ENCODE measurements at regions not wholly inside any gene's neighbourhood (a gene's known extent, or its start where the extent isn't known, plus 50 kb on each side); places are given as distances from the start of the nearest gene placed in this dataset.
A peak's percentile ranks its signal among the peaks of the same experiment; 100 is the strongest.

DNA sequence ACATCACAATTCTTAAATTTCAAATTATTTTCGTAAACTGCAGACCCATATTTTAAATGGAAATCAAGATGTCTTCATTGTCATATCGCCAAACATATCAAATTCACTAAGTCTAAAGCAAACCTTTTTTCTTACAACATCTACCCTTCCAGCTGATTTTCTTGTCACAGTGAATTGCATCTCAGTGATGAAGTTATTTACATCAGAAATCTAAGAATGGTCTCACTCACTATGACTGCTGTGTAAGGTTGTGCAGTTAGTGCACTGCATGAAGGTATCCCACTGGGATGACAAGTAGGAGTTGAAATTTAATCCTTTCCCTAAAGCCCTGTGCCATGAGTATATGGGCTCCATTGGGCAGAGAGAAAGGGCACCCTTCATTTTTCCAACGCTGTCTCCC lies 399.4 kb upstream of the ITGA1 start:
- H3K9ac ChIP-seq (ENCODE audit: low read depth, low read length), result no peak overlapping the region
- H3K9me3 ChIP-seq (ENCODE audit: control insufficient read depth, insufficient read depth, low read length), result no peaks in the 10 kb centered on the region
- no peaks in the 10 kb centered on the region for H3K36me3 ChIP-seq (ENCODE audit: control insufficient read depth, insufficient read depth, low read length)
- no peaks in the 10 kb centered on the region for H3K27me3 ChIP-seq (ENCODE audit: control insufficient read depth, insufficient read depth, low read length)
- peaks cover 6% of the 10 kb centered on the region; the same call in 1 of the 2 replicates for H3K4me1 ChIP-seq (ENCODE audit: control insufficient read depth, insufficient read depth, low read length)
- H3K4me3 ChIP-seq (ENCODE audit: low read depth, low read length), result no peak overlapping the region
- no peak overlapping the region for H3K27ac ChIP-seq (ENCODE audit: low read depth, low read length)

DNA sequence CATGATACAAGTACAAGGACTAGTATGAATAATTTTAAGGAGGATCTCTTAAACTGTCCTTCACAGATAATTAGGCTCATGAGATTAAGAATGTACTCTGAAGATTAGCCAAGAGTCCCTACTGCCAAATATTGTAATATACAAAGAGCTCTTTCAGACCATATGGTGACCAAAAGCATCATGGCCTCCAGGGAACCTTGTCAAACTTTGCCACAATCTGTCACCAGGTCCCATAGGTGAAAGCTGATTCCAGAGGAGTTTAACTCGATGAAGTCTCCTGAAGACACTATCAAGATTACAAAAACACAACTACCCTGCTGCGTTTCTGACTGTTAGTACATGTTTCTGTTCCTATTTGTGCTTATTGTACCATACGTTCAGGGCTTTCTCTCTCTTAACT lies 395.4 kb upstream of the ITGA1 start:
- no peak overlapping the region for H3K4me3 ChIP-seq (ENCODE audit: low read depth, low read length)
- H3K9me3 ChIP-seq (ENCODE audit: control insufficient read depth, insufficient read depth, low read length), result no peaks in the 10 kb centered on the region
- H3K27me3 ChIP-seq (ENCODE audit: control insufficient read depth, insufficient read depth, low read length), result no peaks in the 10 kb centered on the region
- H3K4me1 ChIP-seq (ENCODE audit: control insufficient read depth, insufficient read depth, low read length), result peaks cover 10% of the 10 kb centered on the region; the same call in 1 of the 2 replicates
- no peak overlapping the region for H3K9ac ChIP-seq (ENCODE audit: low read depth, low read length)
- H3K36me3 ChIP-seq (ENCODE audit: control insufficient read depth, insufficient read depth, low read length), result no peaks in the 10 kb centered on the region
- H3K27ac ChIP-seq (ENCODE audit: low read depth, low read length), result no peak overlapping the region

- no peak overlapping the region for H3K9ac ChIP-seq (ENCODE audit: low read depth, low read length)
- no peaks in the 10 kb centered on the region for H3K4me1 ChIP-seq (ENCODE audit: control insufficient read depth, insufficient read depth, low read length)
- no peak overlapping the region for H3K27ac ChIP-seq (ENCODE audit: low read depth, low read length)
- H3K36me3 ChIP-seq (ENCODE audit: control insufficient read depth, insufficient read depth, low read length), result no peaks in the 10 kb centered on the region
- no peaks in the 10 kb centered on the region for H3K27me3 ChIP-seq (ENCODE audit: control insufficient read depth, insufficient read depth, low read length)
- no peak overlapping the region for H3K4me3 ChIP-seq (ENCODE audit: low read depth, low read length)
- peaks cover 4% of the 10 kb centered on the region; the same call in 1 of the 2 replicates for H3K9me3 ChIP-seq (ENCODE audit: control insufficient read depth, insufficient read depth, low read length)
Observed at GRCh38 chr5:52409835-52410234, 377.9 kb upstream of the ITGA1 start.

DNA sequence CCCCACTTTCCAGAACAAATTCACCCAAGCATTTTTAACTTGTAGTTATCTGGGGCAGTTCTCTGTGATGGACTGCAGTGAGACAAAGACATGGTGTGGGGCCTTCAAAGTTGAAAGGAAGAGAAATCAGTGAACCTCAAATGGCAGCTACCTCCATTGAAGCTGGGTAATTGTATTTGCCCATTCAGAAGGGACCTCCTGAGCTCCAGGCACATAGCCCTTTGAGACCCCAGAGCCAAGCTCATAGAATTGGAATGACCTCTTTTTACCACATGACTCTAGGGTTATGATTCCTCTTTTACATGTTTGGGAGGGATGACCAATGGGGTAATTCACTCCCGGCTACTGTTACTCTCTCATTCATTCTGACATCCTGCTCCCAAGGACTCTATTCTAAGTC lies 368.4 kb upstream of the ITGA1 start:
- no peaks in the 10 kb centered on the region for H3K9me3 ChIP-seq (ENCODE audit: control insufficient read depth, insufficient read depth, low read length)
- no peak overlapping the region for H3K9ac ChIP-seq (ENCODE audit: low read depth, low read length)
- H3K27me3 ChIP-seq (ENCODE audit: control insufficient read depth, insufficient read depth, low read length), result no peaks in the 10 kb centered on the region
- H3K4me1 ChIP-seq (ENCODE audit: control insufficient read depth, insufficient read depth, low read length), result no peaks in the 10 kb centered on the region
- H3K27ac ChIP-seq (ENCODE audit: low read depth, low read length), result no peak overlapping the region
- H3K36me3 ChIP-seq (ENCODE audit: control insufficient read depth, insufficient read depth, low read length), result no peaks in the 10 kb centered on the region
- no peak overlapping the region for H3K4me3 ChIP-seq (ENCODE audit: low read depth, low read length)

- no peaks in the 10 kb centered on the region for H3K27me3 ChIP-seq (ENCODE audit: control insufficient read depth, insufficient read depth, low read length)
- H3K9ac ChIP-seq (ENCODE audit: low read depth, low read length), result no peak overlapping the region
- no peaks in the 10 kb centered on the region for H3K4me1 ChIP-seq (ENCODE audit: control insufficient read depth, insufficient read depth, low read length)
- no peak overlapping the region for H3K4me3 ChIP-seq (ENCODE audit: low read depth, low read length)
- no peaks in the 10 kb centered on the region for H3K9me3 ChIP-seq (ENCODE audit: control insufficient read depth, insufficient read depth, low read length)
- H3K36me3 ChIP-seq (ENCODE audit: control insufficient read depth, insufficient read depth, low read length), result no peaks in the 10 kb centered on the region
- H3K27ac ChIP-seq (ENCODE audit: low read depth, low read length), result no peak overlapping the region
Observed at GRCh38 chr5:52427615-52428014, 360.1 kb upstream of the ITGA1 start.

DNA sequence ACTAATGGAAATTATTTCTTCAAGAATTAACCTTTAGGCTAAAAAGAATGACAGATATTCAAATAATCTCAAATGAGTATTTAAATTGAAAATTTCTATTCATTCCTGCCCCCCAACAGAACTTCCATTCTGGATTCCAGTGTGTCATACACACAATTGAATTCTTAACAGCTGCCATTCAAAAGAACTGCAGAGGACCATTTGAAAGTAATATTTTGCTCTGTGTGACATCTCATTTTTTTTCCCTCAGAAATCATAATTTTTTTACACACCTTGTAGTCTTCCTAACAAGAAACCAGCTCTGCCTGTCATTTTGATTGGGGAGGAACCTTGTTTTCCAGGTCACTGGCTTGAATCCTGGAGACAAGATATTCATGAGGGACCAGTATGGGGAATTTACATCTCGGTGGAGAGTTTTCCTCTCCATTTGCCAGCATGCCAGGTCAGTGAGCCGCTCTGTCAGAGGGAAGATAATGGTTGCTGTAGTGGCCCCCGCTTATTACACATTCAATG lies 358.7 kb upstream of the ITGA1 start:
- Histone ChIP-seq H3K27ac (ENCODE audit: low read depth, low read length) (no peak overlapping the region), H3K9me3 (ENCODE audit: control insufficient read depth, insufficient read depth, low read length) (no peaks in the 10 kb centered on the region), H3K4me1 (ENCODE audit: control insufficient read depth, insufficient read depth, low read length) (no peaks in the 10 kb centered on the region), H3K4me3 (ENCODE audit: low read depth, low read length) (no peak overlapping the region), H3K36me3 (ENCODE audit: control insufficient read depth, insufficient read depth, low read length) (no peaks in the 10 kb centered on the region), H3K9ac (ENCODE audit: low read depth, low read length) (no peak overlapping the region), H3K27me3 (ENCODE audit: control insufficient read depth, insufficient read depth, low read length) (no peaks in the 10 kb centered on the region)

DNA sequence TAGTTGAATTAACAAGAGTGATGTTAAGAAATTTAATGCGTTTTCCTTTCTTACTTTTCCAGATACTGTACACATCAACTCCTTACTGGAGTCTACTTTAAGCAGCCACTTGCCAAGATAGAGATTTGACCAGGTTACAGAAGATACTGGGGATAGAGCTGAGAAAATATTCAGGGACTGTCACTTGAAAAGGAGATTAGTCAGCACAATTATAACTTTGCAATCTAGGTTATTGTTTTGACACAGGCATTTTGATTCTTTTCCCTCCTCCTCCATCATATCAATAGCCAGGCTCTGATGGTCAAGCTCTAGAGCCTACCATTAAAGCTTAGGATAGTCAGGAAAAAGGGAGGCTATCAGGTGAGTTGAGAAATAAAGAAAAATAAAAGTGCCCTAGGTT lies 345.9 kb upstream of the ITGA1 start:
- H3K9me3 ChIP-seq (ENCODE audit: control insufficient read depth, insufficient read depth, low read length), result no peaks in the 10 kb centered on the region

DNA sequence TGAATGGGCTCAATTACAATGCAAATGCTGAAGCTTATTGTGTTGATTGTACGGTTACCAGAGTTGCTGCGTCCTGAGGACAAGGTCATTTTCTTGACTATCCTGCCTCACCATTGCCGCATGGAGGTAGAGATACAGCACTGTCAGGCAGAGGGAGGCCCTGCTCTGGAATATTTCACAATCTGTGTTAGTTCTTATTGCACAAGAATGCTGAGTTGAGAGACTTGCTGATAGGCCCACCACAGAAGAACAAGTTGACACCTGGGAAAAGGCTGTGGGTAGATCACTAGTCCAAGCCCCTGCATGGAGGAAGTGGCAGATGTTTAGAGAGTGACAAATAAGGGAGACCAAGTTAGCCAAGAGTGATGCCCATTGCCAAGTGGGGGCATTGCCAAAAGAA lies 344.5 kb upstream of the ITGA1 start:
- Histone ChIP-seq H3K27me3 (ENCODE audit: control insufficient read depth, insufficient read depth, low read length) (no peaks in the 10 kb centered on the region), H3K9ac (ENCODE audit: low read depth, low read length) (no peak overlapping the region), H3K9me3 (ENCODE audit: control insufficient read depth, insufficient read depth, low read length) (no peaks in the 10 kb centered on the region), H3K27ac (ENCODE audit: low read depth, low read length) (no peak overlapping the region), H3K4me1 (ENCODE audit: control insufficient read depth, insufficient read depth, low read length) (no peaks in the 10 kb centered on the region), H3K4me3 (ENCODE audit: low read depth, low read length) (no peak overlapping the region), H3K36me3 (ENCODE audit: control insufficient read depth, insufficient read depth, low read length) (no peaks in the 10 kb centered on the region)

More for the DNA sequence above, 345.9 kb upstream of the ITGA1 start:
- no peak overlapping the region for H3K27ac ChIP-seq (ENCODE audit: low read depth, low read length)
- no peaks in the 10 kb centered on the region for H3K27me3 ChIP-seq (ENCODE audit: control insufficient read depth, insufficient read depth, low read length)
- H3K9ac ChIP-seq (ENCODE audit: low read depth, low read length), result no peak overlapping the region
- H3K4me1 ChIP-seq (ENCODE audit: control insufficient read depth, insufficient read depth, low read length), result no peaks in the 10 kb centered on the region
- H3K4me3 ChIP-seq (ENCODE audit: low read depth, low read length), result no peak overlapping the region
- H3K36me3 ChIP-seq (ENCODE audit: control insufficient read depth, insufficient read depth, low read length), result no peaks in the 10 kb centered on the region

DNA sequence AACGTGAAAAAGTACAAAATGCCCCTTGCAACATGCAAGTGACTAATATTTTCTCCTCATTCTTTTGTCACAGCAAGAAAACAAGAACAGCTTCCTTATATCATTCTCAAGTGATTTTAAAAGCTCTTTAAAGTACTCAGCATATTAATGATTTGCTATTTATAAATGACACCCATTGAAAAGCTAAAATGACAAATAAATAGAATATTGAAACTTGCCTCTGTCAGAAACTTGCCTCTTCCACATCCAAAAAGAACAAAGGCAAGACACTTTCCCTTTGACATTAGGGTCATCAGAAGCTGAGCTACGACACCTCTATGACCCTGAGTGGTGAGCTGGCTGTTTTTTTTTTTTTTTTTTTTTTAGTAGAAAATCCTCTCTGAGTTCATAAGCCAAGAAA lies 339.6 kb upstream of the ITGA1 start:
- H3K36me3 ChIP-seq (ENCODE audit: control insufficient read depth, insufficient read depth, low read length), result no peaks in the 10 kb centered on the region
- H3K4me1 ChIP-seq (ENCODE audit: control insufficient read depth, insufficient read depth, low read length), result peaks cover 32% of the 10 kb centered on the region
- H3K9me3 ChIP-seq (ENCODE audit: control insufficient read depth, insufficient read depth, low read length), result no peaks in the 10 kb centered on the region
- H3K27me3 ChIP-seq (ENCODE audit: control insufficient read depth, insufficient read depth, low read length), result no peaks in the 10 kb centered on the region
- no peak overlapping the region for H3K9ac ChIP-seq (ENCODE audit: low read depth, low read length)
- no peak overlapping the region for H3K27ac ChIP-seq (ENCODE audit: low read depth, low read length)
- no peak overlapping the region for H3K4me3 ChIP-seq (ENCODE audit: low read depth, low read length)

DNA sequence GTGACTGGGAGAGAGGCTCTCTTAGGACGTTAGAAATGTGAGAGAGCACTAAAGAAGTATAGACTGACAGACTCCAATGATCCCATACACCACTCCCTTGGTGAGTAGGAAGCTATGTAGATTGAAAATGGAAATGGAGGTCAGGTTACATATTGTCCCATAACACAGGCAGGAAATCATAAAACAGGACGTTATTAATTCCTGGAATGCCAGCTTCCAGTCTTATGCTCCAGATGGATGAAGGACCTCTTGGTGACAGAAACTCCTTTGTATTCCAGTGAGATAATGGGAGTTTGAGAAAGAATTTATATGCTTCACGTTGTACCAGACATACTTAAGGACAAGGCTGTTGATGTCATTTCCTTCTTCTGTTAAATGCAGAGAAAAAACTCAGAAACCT lies 338.2 kb upstream of the ITGA1 start:
- Histone ChIP-seq H3K4me3 (ENCODE audit: low read depth, low read length) (no peak overlapping the region), H3K9me3 (ENCODE audit: control insufficient read depth, insufficient read depth, low read length) (no peaks in the 10 kb centered on the region), H3K36me3 (ENCODE audit: control insufficient read depth, insufficient read depth, low read length) (no peaks in the 10 kb centered on the region), H3K27me3 (ENCODE audit: control insufficient read depth, insufficient read depth, low read length) (no peaks in the 10 kb centered on the region), H3K9ac (ENCODE audit: low read depth, low read length) (no peak overlapping the region), H3K4me1 (ENCODE audit: control insufficient read depth, insufficient read depth, low read length) (peaks cover 37% of the 10 kb centered on the region), H3K27ac (ENCODE audit: low read depth, low read length) (no peak overlapping the region)

GRCh38 chr5:52452098-52452497 lies 335.6 kb upstream of the ITGA1 start:
- Histone ChIP-seq H3K9ac (ENCODE audit: low read depth, low read length) (no peak overlapping the region), H3K4me3 (ENCODE audit: low read depth, low read length) (peak overlapping the region; percentile 20; the same call in 1 of the 2 replicates), H3K27ac (ENCODE audit: low read depth, low read length) (no peak overlapping the region), H3K4me1 (ENCODE audit: control insufficient read depth, insufficient read depth, low read length) (peaks cover 37% of the 10 kb centered on the region), H3K9me3 (ENCODE audit: control insufficient read depth, insufficient read depth, low read length) (no peaks in the 10 kb centered on the region), H3K36me3 (ENCODE audit: control insufficient read depth, insufficient read depth, low read length) (no peaks in the 10 kb centered on the region), H3K27me3 (ENCODE audit: control insufficient read depth, insufficient read depth, low read length) (no peaks in the 10 kb centered on the region)

DNA sequence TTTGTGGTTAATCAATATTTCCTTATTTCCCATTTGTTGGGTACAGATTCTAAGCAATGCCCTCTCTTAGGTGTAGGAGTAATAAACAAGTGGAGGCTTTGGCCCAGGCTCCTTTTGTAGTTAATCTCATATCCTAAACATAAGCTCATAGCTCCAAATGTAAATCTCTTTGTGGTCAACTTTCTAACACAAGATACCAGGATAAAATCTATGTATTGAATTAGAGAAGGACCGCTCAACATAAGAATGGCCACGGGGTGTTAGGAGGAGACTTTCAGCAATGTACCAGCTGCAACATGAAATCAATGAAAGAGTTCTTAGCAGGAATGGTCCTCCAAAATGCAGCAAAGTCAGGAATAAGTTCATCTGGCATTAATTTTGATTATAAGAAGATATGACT lies 334.5 kb upstream of the ITGA1 start:
- H3K4me1 ChIP-seq (ENCODE audit: control insufficient read depth, insufficient read depth, low read length), result peaks cover 37% of the 10 kb centered on the region
- H3K4me3 ChIP-seq (ENCODE audit: low read depth, low read length), result no peak overlapping the region
- no peaks in the 10 kb centered on the region for H3K9me3 ChIP-seq (ENCODE audit: control insufficient read depth, insufficient read depth, low read length)
- H3K9ac ChIP-seq (ENCODE audit: low read depth, low read length), result no peak overlapping the region
- no peaks in the 10 kb centered on the region for H3K36me3 ChIP-seq (ENCODE audit: control insufficient read depth, insufficient read depth, low read length)
- H3K27ac ChIP-seq (ENCODE audit: low read depth, low read length), result peak overlapping the region; percentile 34
- H3K27me3 ChIP-seq (ENCODE audit: control insufficient read depth, insufficient read depth, low read length), result no peaks in the 10 kb centered on the region

Measured in HUES48 (cell line).